HepG2 (cell line): ENCODE measurements at regions not wholly inside any gene's neighbourhood (a gene's known extent, or its start where the extent isn't known, plus 50 kb on each side); places are given as distances from the start of the nearest gene placed in this dataset.

ENCODE experiments used
- BRD4 ChIP-seq: sonication (generic); formaldehyde crosslinking; IDR thresholded peaks from 2 replicates; pipeline ENCODE4 v1.4.0; 2020; ENCODE audit warnings: missing genetic modification reagents
- ZBTB38 ChIP-seq: sonication (generic); formaldehyde crosslinking; IDR thresholded peaks from 2 replicates; pipeline ENCODE4 v1.5.1; 2020; ENCODE audit warnings: mild to moderate bottlenecking, missing genetic modification reagents
- ZNF329 ChIP-seq: sonication (generic); formaldehyde crosslinking; IDR thresholded peaks from 2 replicates; pipeline ENCODE4 v1.9.0; 2021; ENCODE audit warnings: low read depth, mild to moderate bottlenecking, missing genetic modification reagents
- ZNF367 ChIP-seq: sonication (generic); formaldehyde crosslinking; IDR thresholded peaks from 2 replicates; pipeline ENCODE4 v1.4.0; 2020; ENCODE audit warnings: missing genetic modification reagents, borderline replicate concordance
- TF ChIP-seq, protein P1 (sequence below): sonication (generic); formaldehyde crosslinking; IDR thresholded peaks from 2 replicates; pipeline ENCODE4 v1.5.0; 2020; ENCODE audit warnings: mild to moderate bottlenecking, missing genetic modification reagents, moderate library complexity
- TF ChIP-seq, protein P2 (sequence below): sonication (generic); formaldehyde crosslinking; IDR thresholded peaks from 2 replicates; pipeline ENCODE4 v1.4.0; 2020; ENCODE audit warnings: missing genetic modification reagents

- TF ChIP-seq BRD4 (CRISPR knock-in tag) (no peak), ZNF329 (peak; percentile 97), ZNF367 (CRISPR knock-in tag) (no peak), ZBTB38 (CRISPR knock-in tag) (0 out of 2 replicates have a peak, but pooled peaks have one; percentile 37)
- TF ChIP-seq, protein P1, sequence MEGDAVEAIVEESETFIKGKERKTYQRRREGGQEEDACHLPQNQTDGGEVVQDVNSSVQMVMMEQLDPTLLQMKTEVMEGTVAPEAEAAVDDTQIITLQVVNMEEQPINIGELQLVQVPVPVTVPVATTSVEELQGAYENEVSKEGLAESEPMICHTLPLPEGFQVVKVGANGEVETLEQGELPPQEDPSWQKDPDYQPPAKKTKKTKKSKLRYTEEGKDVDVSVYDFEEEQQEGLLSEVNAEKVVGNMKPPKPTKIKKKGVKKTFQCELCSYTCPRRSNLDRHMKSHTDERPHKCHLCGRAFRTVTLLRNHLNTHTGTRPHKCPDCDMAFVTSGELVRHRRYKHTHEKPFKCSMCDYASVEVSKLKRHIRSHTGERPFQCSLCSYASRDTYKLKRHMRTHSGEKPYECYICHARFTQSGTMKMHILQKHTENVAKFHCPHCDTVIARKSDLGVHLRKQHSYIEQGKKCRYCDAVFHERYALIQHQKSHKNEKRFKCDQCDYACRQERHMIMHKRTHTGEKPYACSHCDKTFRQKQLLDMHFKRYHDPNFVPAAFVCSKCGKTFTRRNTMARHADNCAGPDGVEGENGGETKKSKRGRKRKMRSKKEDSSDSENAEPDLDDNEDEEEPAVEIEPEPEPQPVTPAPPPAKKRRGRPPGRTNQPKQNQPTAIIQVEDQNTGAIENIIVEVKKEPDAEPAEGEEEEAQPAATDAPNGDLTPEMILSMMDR (CRISPR knock-in tag): peak; percentile 36
- TF ChIP-seq, protein P2, sequence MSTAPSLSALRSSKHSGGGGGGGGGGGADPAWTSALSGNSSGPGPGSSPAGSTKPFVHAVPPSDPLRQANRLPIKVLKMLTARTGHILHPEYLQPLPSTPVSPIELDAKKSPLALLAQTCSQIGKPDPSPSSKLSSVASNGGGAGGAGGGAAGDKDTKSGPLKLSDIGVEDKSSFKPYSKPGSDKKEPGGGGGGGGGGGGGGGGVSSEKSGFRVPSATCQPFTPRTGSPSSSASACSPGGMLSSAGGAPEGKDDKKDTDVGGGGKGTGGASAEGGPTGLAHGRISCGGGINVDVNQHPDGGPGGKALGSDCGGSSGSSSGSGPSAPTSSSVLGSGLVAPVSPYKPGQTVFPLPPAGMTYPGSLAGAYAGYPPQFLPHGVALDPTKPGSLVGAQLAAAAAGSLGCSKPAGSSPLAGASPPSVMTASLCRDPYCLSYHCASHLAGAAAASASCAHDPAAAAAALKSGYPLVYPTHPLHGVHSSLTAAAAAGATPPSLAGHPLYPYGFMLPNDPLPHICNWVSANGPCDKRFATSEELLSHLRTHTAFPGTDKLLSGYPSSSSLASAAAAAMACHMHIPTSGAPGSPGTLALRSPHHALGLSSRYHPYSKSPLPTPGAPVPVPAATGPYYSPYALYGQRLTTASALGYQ (CRISPR knock-in tag): no peak
These were observed 370.7 kb upstream of the C1orf174 start for GRCh38 chr1:4270651-4271337.
